ENCODE measurements at regions not wholly inside any gene's neighbourhood (a gene's known extent, or its start where the extent isn't known, plus 50 kb on each side); places are given as distances from the start of the nearest gene placed in this dataset.

- Mint-ChIP-seq H3K4me3 (no peak overlapping the region), H3K36me3 (ENCODE audit: insufficient read depth) (no peaks in the 10 kb centered on the region), H3K4me1 (no peaks in the 10 kb centered on the region), H3K27me3 (no peaks in the 10 kb centered on the region), H3K27ac (ENCODE audit: low read depth) (no peak overlapping the region), H3K9me3 (peaks cover 13% of the 10 kb centered on the region)
- DNase-seq (ENCODE audit: low spot score in 2 of 2) (no peak), ATAC-seq (replicated peaks; ENCODE audit: extremely low read depth, poor library complexity, severe bottlenecking) (no peak)
These were observed 95.0 kb downstream of the GASK1B start for GRCh38 chr4:158077835-158078234.

- Mint-ChIP-seq H3K4me3 (no peak overlapping the region), H3K9me3 (peaks cover 13% of the 10 kb centered on the region), H3K4me1 (no peaks in the 10 kb centered on the region), H3K36me3 (ENCODE audit: insufficient read depth) (no peaks in the 10 kb centered on the region), H3K27ac (ENCODE audit: low read depth) (no peak overlapping the region), H3K27me3 (no peaks in the 10 kb centered on the region)
- DNase-seq (ENCODE audit: low spot score in 2 of 2) (no peak), ATAC-seq (replicated peaks; ENCODE audit: extremely low read depth, poor library complexity, severe bottlenecking) (no peak)
These were observed 98.0 kb downstream of the GASK1B start for GRCh38 chr4:158074851-158075250.

GRCh38 chr4:158071931-158072330, 100.9 kb downstream of the GASK1B start:
- Mint-ChIP-seq H3K4me1 (no peaks in the 10 kb centered on the region), H3K27ac (ENCODE audit: low read depth) (no peak overlapping the region), H3K4me3 (no peak overlapping the region), H3K27me3 (no peaks in the 10 kb centered on the region), H3K9me3 (peaks cover 4% of the 10 kb centered on the region), H3K36me3 (ENCODE audit: insufficient read depth) (no peaks in the 10 kb centered on the region)
- DNase-seq (ENCODE audit: low spot score in 2 of 2) (no peak), ATAC-seq (replicated peaks; ENCODE audit: extremely low read depth, poor library complexity, severe bottlenecking) (no peak)

- ATAC-seq (replicated peaks; ENCODE audit: extremely low read depth, poor library complexity, severe bottlenecking): no peak
- no peaks in the 10 kb centered on the region for H3K36me3 Mint-ChIP-seq (ENCODE audit: insufficient read depth)
- H3K4me1 Mint-ChIP-seq: no peaks in the 10 kb centered on the region
- no peak for DNase-seq (ENCODE audit: low spot score in 2 of 2)
- no peaks in the 10 kb centered on the region for H3K27me3 Mint-ChIP-seq
- H3K27ac Mint-ChIP-seq (ENCODE audit: low read depth): no peak overlapping the region
- no peaks in the 10 kb centered on the region for H3K9me3 Mint-ChIP-seq
- H3K4me3 Mint-ChIP-seq: no peak overlapping the region
These were observed 104.8 kb downstream of the GASK1B start for GRCh38 chr4:158068068-158068467.

GRCh38 chr4:158067646-158068045, 105.2 kb downstream of the GASK1B start:
- no peaks in the 10 kb centered on the region for H3K36me3 Mint-ChIP-seq (ENCODE audit: insufficient read depth)
- H3K27me3 Mint-ChIP-seq: no peaks in the 10 kb centered on the region
- DNase-seq (ENCODE audit: low spot score in 2 of 2) (no peak), ATAC-seq (replicated peaks; ENCODE audit: extremely low read depth, poor library complexity, severe bottlenecking) (no peak)
- H3K9me3 Mint-ChIP-seq: no peaks in the 10 kb centered on the region
- no peak overlapping the region for H3K4me3 Mint-ChIP-seq
- no peaks in the 10 kb centered on the region for H3K4me1 Mint-ChIP-seq
- no peak overlapping the region for H3K27ac Mint-ChIP-seq (ENCODE audit: low read depth)

GRCh38 chr4:158065603-158066002, 107.2 kb downstream of the GASK1B start:
- Mint-ChIP-seq H3K36me3 (ENCODE audit: insufficient read depth) (no peaks in the 10 kb centered on the region), H3K9me3 (no peaks in the 10 kb centered on the region), H3K27ac (ENCODE audit: low read depth) (no peak overlapping the region), H3K27me3 (no peaks in the 10 kb centered on the region), H3K4me3 (no peak overlapping the region), H3K4me1 (no peaks in the 10 kb centered on the region)
- DNase-seq (ENCODE audit: low spot score in 2 of 2): no peak
- ATAC-seq (replicated peaks; ENCODE audit: extremely low read depth, poor library complexity, severe bottlenecking): no peak

- H3K4me3 Mint-ChIP-seq: no peak overlapping the region
- H3K27me3 Mint-ChIP-seq: no peaks in the 10 kb centered on the region
- no peaks in the 10 kb centered on the region for H3K36me3 Mint-ChIP-seq (ENCODE audit: insufficient read depth)
- H3K4me1 Mint-ChIP-seq: no peaks in the 10 kb centered on the region
- H3K9me3 Mint-ChIP-seq: no peaks in the 10 kb centered on the region
- DNase-seq (ENCODE audit: low spot score in 2 of 2): no peak
- H3K27ac Mint-ChIP-seq (ENCODE audit: low read depth): no peak overlapping the region
- ATAC-seq (replicated peaks; ENCODE audit: extremely low read depth, poor library complexity, severe bottlenecking): no peak
These were observed 107.6 kb downstream of the GASK1B start for GRCh38 chr4:158065176-158065575.

- no peak for ATAC-seq (replicated peaks; ENCODE audit: extremely low read depth, poor library complexity, severe bottlenecking)
- no peaks in the 10 kb centered on the region for H3K4me1 Mint-ChIP-seq
- no peak overlapping the region for H3K4me3 Mint-ChIP-seq
- H3K9me3 Mint-ChIP-seq: peaks cover 19% of the 10 kb centered on the region
- H3K27ac Mint-ChIP-seq (ENCODE audit: low read depth): no peak overlapping the region
- no peaks in the 10 kb centered on the region for H3K27me3 Mint-ChIP-seq
- no peak for DNase-seq (ENCODE audit: low spot score in 2 of 2)
- peaks cover 2% of the 10 kb centered on the region for H3K36me3 Mint-ChIP-seq (ENCODE audit: insufficient read depth)
These were observed 116.1 kb downstream of the GASK1B start for GRCh38 chr4:158056689-158057245.

- peaks cover 19% of the 10 kb centered on the region for H3K9me3 Mint-ChIP-seq
- H3K27ac Mint-ChIP-seq (ENCODE audit: low read depth): no peak overlapping the region
- DNase-seq (ENCODE audit: low spot score in 2 of 2) (no peak), ATAC-seq (replicated peaks; ENCODE audit: extremely low read depth, poor library complexity, severe bottlenecking) (no peak)
- no peaks in the 10 kb centered on the region for H3K4me1 Mint-ChIP-seq
- peaks cover 2% of the 10 kb centered on the region for H3K36me3 Mint-ChIP-seq (ENCODE audit: insufficient read depth)
- no peaks in the 10 kb centered on the region for H3K27me3 Mint-ChIP-seq
- H3K4me3 Mint-ChIP-seq: no peak overlapping the region
These were observed 117.2 kb downstream of the GASK1B start for GRCh38 chr4:158055668-158056067.

GRCh38 chr4:158053801-158054200, 119.0 kb downstream of the GASK1B start:
- Mint-ChIP-seq H3K27me3 (no peaks in the 10 kb centered on the region), H3K4me3 (no peak overlapping the region), H3K27ac (ENCODE audit: low read depth) (no peak overlapping the region), H3K36me3 (ENCODE audit: insufficient read depth) (peaks cover 2% of the 10 kb centered on the region), H3K4me1 (no peaks in the 10 kb centered on the region), H3K9me3 (peaks cover 20% of the 10 kb centered on the region)
- ATAC-seq (replicated peaks; ENCODE audit: extremely low read depth, poor library complexity, severe bottlenecking) (no peak), DNase-seq (ENCODE audit: low spot score in 2 of 2) (no peak)

- Mint-ChIP-seq H3K36me3 (ENCODE audit: insufficient read depth) (peaks cover 2% of the 10 kb centered on the region), H3K4me3 (no peak overlapping the region), H3K27me3 (no peaks in the 10 kb centered on the region), H3K4me1 (no peaks in the 10 kb centered on the region), H3K9me3 (peaks cover 20% of the 10 kb centered on the region), H3K27ac (ENCODE audit: low read depth) (no peak overlapping the region)
- DNase-seq (ENCODE audit: low spot score in 2 of 2) (no peak), ATAC-seq (replicated peaks; ENCODE audit: extremely low read depth, poor library complexity, severe bottlenecking) (no peak)
These were observed 119.7 kb downstream of the GASK1B start for GRCh38 chr4:158053086-158053485.

GRCh38 chr4:158051401-158052235, 121.2 kb downstream of the GASK1B start:
- H3K4me3 Mint-ChIP-seq: no peak overlapping the region
- no peaks in the 10 kb centered on the region for H3K27me3 Mint-ChIP-seq
- no peak for ATAC-seq (replicated peaks; ENCODE audit: extremely low read depth, poor library complexity, severe bottlenecking)
- no peak for DNase-seq (ENCODE audit: low spot score in 2 of 2)
- H3K27ac Mint-ChIP-seq (ENCODE audit: low read depth): no peak overlapping the region
- peaks cover 17% of the 10 kb centered on the region for H3K9me3 Mint-ChIP-seq
- H3K36me3 Mint-ChIP-seq (ENCODE audit: insufficient read depth): peaks cover 2% of the 10 kb centered on the region
- H3K4me1 Mint-ChIP-seq: no peaks in the 10 kb centered on the region

GRCh38 chr4:158050942-158051341, 121.9 kb downstream of the GASK1B start:
- Mint-ChIP-seq H3K4me3 (no peak overlapping the region), H3K27me3 (no peaks in the 10 kb centered on the region), H3K27ac (ENCODE audit: low read depth) (no peak overlapping the region), H3K36me3 (ENCODE audit: insufficient read depth) (peaks cover 2% of the 10 kb centered on the region), H3K9me3 (peaks cover 19% of the 10 kb centered on the region), H3K4me1 (no peaks in the 10 kb centered on the region)
- DNase-seq (ENCODE audit: low spot score in 2 of 2): no peak
- ATAC-seq (replicated peaks; ENCODE audit: extremely low read depth, poor library complexity, severe bottlenecking): no peak

All from central memory CD8-positive, alpha-beta T cell (primary cell).